NCI-H1694 (cell line): ENCODE measurements at regions not wholly inside any gene's neighbourhood (a gene's known extent, or its start where the extent isn't known, plus 50 kb on each side); places are given as distances from the start of the nearest gene placed in this dataset.
"Not testable (repeated sequence)": the region's sequence is repeated elsewhere in the genome, so short reads cannot be mapped to it uniquely, and the experiment has no call there.

Experiments
- DNase-seq: peaks from one replicate; lab custom pipeline; 2025; lab: John Stamatoyannopoulos, UW

- DNase-seq: no peak
Observed at GRCh38 chr12:46670636-46671035, 155.2 kb downstream of the SLC38A4 start.

- no peak for DNase-seq
Observed at GRCh38 chr12:46669720-46670119, 156.1 kb downstream of the SLC38A4 start.

- no peak for DNase-seq
Observed at GRCh38 chr12:46667551-46667950, 158.2 kb downstream of the SLC38A4 start.

- DNase-seq: no peak
Observed at GRCh38 chr12:46664761-46665287, 161.0 kb downstream of the SLC38A4 start.

- DNase-seq: no peak
Observed at GRCh38 chr12:46663318-46663717, 162.5 kb downstream of the SLC38A4 start.

GRCh38 chr12:46661110-46661845 is 164.5 kb downstream of the SLC38A4 start:
- no peak for DNase-seq

GRCh38 chr12:46660719-46661109 is 165.1 kb downstream of the SLC38A4 start:
- no peak for DNase-seq

GRCh38 chr12:46660276-46660675 is 165.5 kb downstream of the SLC38A4 start:
- DNase-seq: no peak

- no peak for DNase-seq
Observed at GRCh38 chr12:46659824-46660223, 166.0 kb downstream of the SLC38A4 start.

GRCh38 chr12:46659032-46659650 is 166.7 kb downstream of the SLC38A4 start:
- no peak for DNase-seq

- no peak for DNase-seq
Observed at GRCh38 chr12:46657453-46658411, 168.1 kb downstream of the SLC38A4 start.

- not testable (repeated sequence) for DNase-seq
Observed at GRCh38 chr12:46655984-46656383, 169.8 kb downstream of the SLC38A4 start.

- no peak for DNase-seq
Observed at GRCh38 chr12:46653311-46653710, 172.5 kb downstream of the SLC38A4 start.

- no peak for DNase-seq
Observed at GRCh38 chr12:46652692-46653091, 173.1 kb downstream of the SLC38A4 start.

- no peak for DNase-seq
Observed at GRCh38 chr12:46650688-46651087, 175.1 kb downstream of the SLC38A4 start.

GRCh38 chr12:46649433-46649832 is 176.4 kb downstream of the SLC38A4 start:
- DNase-seq: no peak

- no peak for DNase-seq
Observed at GRCh38 chr12:46647034-46647433, 178.8 kb downstream of the SLC38A4 start.

- not testable (repeated sequence) for DNase-seq
Observed at GRCh38 chr12:46641649-46642048, 184.1 kb downstream of the SLC38A4 start.

GRCh38 chr12:46635818-46636217 is 190.0 kb downstream of the SLC38A4 start:
- no peak for DNase-seq

- DNase-seq: no peak
Observed at GRCh38 chr12:46629331-46630229, 196.2 kb downstream of the SLC38A4 start.

- no peak for DNase-seq
Observed at GRCh38 chr12:46628176-46628575, 197.6 kb downstream of the SLC38A4 start.
